GM12878 (cell line): ENCODE measurements at regions not wholly inside any gene's neighbourhood (a gene's known extent, or its start where the extent isn't known, plus 50 kb on each side); places are given as distances from the start of the nearest gene placed in this dataset.

Experiments used
- ATAC-seq: fragments of 200-7000 bp; cut with Tn5 transposase; 3 replicates; pipeline ENCODE4 v1.9.1; 2020; ENCODE audit warnings: mild to moderate bottlenecking, moderate library complexity
- BruUV-seq: library from RNA; stranded (reverse); fragments of 400-500 nt; replicated peaks from 2 replicates; lab custom pipeline; 2021; lab: Mats Ljungman, UMichigan
- CTCF ChIA-PET: fragments of 300-600 bp; sonication (Branson Sonifier 250); formaldehyde crosslinking; extraction: SDS; loops from one replicate; lab custom pipeline; 2021; ENCODE audit warnings: inconsistent platforms; lab: Yijun Ruan, JAX
- POLR2A ChIA-PET: fragments of 350-600 bp; formaldehyde crosslinking; extraction: SDS; loops from one replicate; lab custom pipeline; 2021; ENCODE audit warnings: inconsistent platforms; lab: Charles Lee
- RAD21 ChIA-PET: fragments of 300-600 bp; sonication (Branson Sonifier 250); formaldehyde crosslinking; loops from one replicate; lab custom pipeline; 2023; ENCODE audit warnings: antibody characterized with exemption; ENCODE audit not compliant: unreplicated experiment; lab: Charles Lee
- SMC1A ChIA-PET: fragments of 300-600 bp; sonication (Branson Sonifier 250); formaldehyde crosslinking; loops from one replicate; lab custom pipeline; 2023; ENCODE audit not compliant: unreplicated experiment, uncharacterized antibody; lab: Charles Lee
- DNase-seq: peaks from one replicate; pipeline ENCODE4 v3.0.0-alpha.2; 2011; ENCODE audit warnings: low read depth, low spot score
- FAIRE-seq: peaks from 3 replicates; lab custom pipeline; 2011; peaks lifted over from hg19 to GRCh38; lab: Jason Lieb, UNC
- H2AFZ ChIP-seq: 2 replicates; pipeline ENCODE4 v1.6.0; 2011; ENCODE audit warnings: low read depth, low read length, control low read depth; ENCODE audit not compliant: control insufficient read depth
- H3K27ac ChIP-seq: 2 replicates; pipeline ENCODE4 v1.5.1; 2011; ENCODE audit warnings: control low read depth; ENCODE audit not compliant: control insufficient read depth, insufficient read depth
- H3K27me3 ChIP-seq, 2 experiments: replicated peaks in 1 of 2; 2 replicates each; pipeline versions ENCODE4 v1.6.0 to v1.6.1; 2011; ENCODE audit warnings: low read length in 1 of 2; ENCODE audit not compliant: control insufficient read depth in 2 of 2, insufficient read depth in 2 of 2
- H3K36me3 ChIP-seq, 2 experiments: 2 replicates each; pipeline ENCODE4 v1.5.1; 2011; ENCODE audit warnings: low read length in 1 of 2; ENCODE audit not compliant: control insufficient read depth in 2 of 2, insufficient read depth in 2 of 2
- H3K4me1 ChIP-seq: 2 replicates; pipeline ENCODE4 v1.6.1; 2011; ENCODE audit warnings: mild to moderate bottlenecking, low read length, moderate library complexity, mixed read lengths; ENCODE audit not compliant: control insufficient read depth, insufficient read depth
- H3K4me2 ChIP-seq: 2 replicates; pipeline ENCODE4 v1.6.0; 2011; ENCODE audit warnings: control low read depth; ENCODE audit not compliant: control insufficient read depth, insufficient read depth
- H3K4me3 ChIP-seq: fragments of 200-600 bp; sonication (generic); 2 replicates; pipeline ENCODE4 v1.5.1; 2016
- H3K79me2 ChIP-seq: 2 replicates; pipeline ENCODE4 v1.6.0; 2011; ENCODE audit warnings: low read length; ENCODE audit not compliant: control insufficient read depth, insufficient read depth
- H3K9ac ChIP-seq: 2 replicates; pipeline ENCODE4 v1.8.0; 2011; ENCODE audit warnings: low read length, control low read depth, mixed read lengths; ENCODE audit not compliant: control insufficient read depth, insufficient read depth
- H3K9me3 ChIP-seq: replicated peaks from 3 replicates; pipeline ENCODE4 v1.5.1; 2011; ENCODE audit warnings: mild to moderate bottlenecking, low read length; ENCODE audit not compliant: control insufficient read depth, insufficient read depth
- H4K20me1 ChIP-seq: 2 replicates; pipeline ENCODE4 v1.6.0; 2011; ENCODE audit not compliant: control insufficient read depth, insufficient read depth
- CBX5 ChIP-seq: sonication (generic); IDR thresholded peaks from 2 replicates; pipeline ENCODE4 v1.6.1; 2016; ENCODE audit warnings: low read depth, moderate library complexity, mild to moderate bottlenecking, inconsistent platforms
- CHD2 ChIP-seq: IDR thresholded peaks from 2 replicates; pipeline ENCODE4 v1.6.1; 2011; ENCODE audit warnings: low read depth, low read length, improper control_type of control experiment, borderline replicate concordance
- CREM ChIP-seq: IDR thresholded peaks from 2 replicates; pipeline ENCODE4 v1.6.1; 2014; ENCODE audit warnings: antibody characterized with exemption, low read depth
- FOXK2 ChIP-seq: fragments of 450-650 bp; IDR thresholded peaks from 2 replicates; pipeline ENCODE4 v1.6.1; 2017; ENCODE audit warnings: mild to moderate bottlenecking, moderate library complexity
- HCFC1 ChIP-seq: fragments of 150-350 bp; IDR thresholded peaks from 2 replicates; pipeline ENCODE4 v1.6.1; 2014; ENCODE audit warnings: low read length
- JUNB ChIP-seq: IDR thresholded peaks from 2 replicates; pipeline ENCODE4 v1.6.1; 2016; ENCODE audit warnings: antibody characterized with exemption, mild to moderate bottlenecking
- KLF5 ChIP-seq: fragments of 450-650 bp; IDR thresholded peaks from 2 replicates; pipeline ENCODE4 v1.6.1; 2014; ENCODE audit warnings: mild to moderate bottlenecking; ENCODE audit not compliant: partially characterized antibody
- NFIC ChIP-seq: IDR thresholded peaks from 2 replicates; pipeline ENCODE4 v1.6.1; 2012; ENCODE audit warnings: low read depth, mild to moderate bottlenecking, inconsistent platforms, low read length, moderate library complexity
- PML ChIP-seq: IDR thresholded peaks from 2 replicates; pipeline ENCODE4 v1.6.1; 2012; ENCODE audit warnings: low read length, inconsistent platforms
- RAD21 ChIP-seq: IDR thresholded peaks from 2 replicates; pipeline ENCODE4 v1.6.1; 2011; ENCODE audit warnings: mild to moderate bottlenecking, low read depth, low read length, moderate library complexity; ENCODE audit not compliant: insufficient read depth
- RBBP5 ChIP-seq: fragments of 200-600 bp; sonication (generic); conservative IDR thresholded peaks from 2 replicates; pipeline ENCODE4 v1.6.1; 2016
- RELA ChIP-seq: fragments of 450-650 bp; IDR thresholded peaks from 2 replicates; pipeline ENCODE4 v1.8.0; 2014; ENCODE audit warnings: borderline replicate concordance; ENCODE audit not compliant: partially characterized antibody
- RUNX3 ChIP-seq: IDR thresholded peaks from 2 replicates; pipeline ENCODE4 v1.6.1; 2012; ENCODE audit warnings: low read length, inconsistent platforms
- SP1 ChIP-seq: IDR thresholded peaks from one replicate; pipeline ENCODE4 v1.6.1; 2011; ENCODE audit warnings: low read depth, low read length
- ZNF622 ChIP-seq: fragments of 450-650 bp; IDR thresholded peaks from 2 replicates; pipeline ENCODE4 v1.6.1; 2017; ENCODE audit warnings: mild to moderate bottlenecking, inconsistent platforms
- WGBS: methylation state at CpG from one replicate; pipeline ENCODE4 v1.1.6; 2016; ENCODE audit warnings: low lambda C conversion rate; ENCODE audit not compliant: insufficient replicate concordance, insufficient coverage; ENCODE audit errors: missing lambda C conversion rate; 5-methylcytosine and 5-hydroxymethylcytosine counted together
- in situ Hi-C: fragments of 300-500 bp; cut with MboI; formaldehyde crosslinking; loops from 9 replicates; pipeline ENCODE4 v1.14.3; 2018; ENCODE audit warnings: mixed read lengths
- intact Hi-C: fragments of 100-400 bp; cut with micrococcal nuclease; formaldehyde crosslinking; loops from one replicate; pipeline ENCODE4 v1.14.2; 2022; ENCODE audit not compliant: unreplicated experiment
- TF ChIP-seq, protein P1 (sequence below): IDR thresholded peaks from 2 replicates; pipeline ENCODE4 v1.6.1; 2011; ENCODE audit warnings: borderline replicate concordance, low read depth, mild to moderate bottlenecking, moderate library complexity, mixed read lengths, low read length; ENCODE audit not compliant: insufficient read depth; ENCODE audit errors: extremely low read length
- TF ChIP-seq, protein P2 (sequence below): fragments of 450-650 bp; IDR thresholded peaks from 2 replicates; pipeline ENCODE4 v1.6.1; 2018; ENCODE audit warnings: borderline replicate concordance, mild to moderate bottlenecking; ENCODE audit not compliant: partially characterized antibody

DNA sequence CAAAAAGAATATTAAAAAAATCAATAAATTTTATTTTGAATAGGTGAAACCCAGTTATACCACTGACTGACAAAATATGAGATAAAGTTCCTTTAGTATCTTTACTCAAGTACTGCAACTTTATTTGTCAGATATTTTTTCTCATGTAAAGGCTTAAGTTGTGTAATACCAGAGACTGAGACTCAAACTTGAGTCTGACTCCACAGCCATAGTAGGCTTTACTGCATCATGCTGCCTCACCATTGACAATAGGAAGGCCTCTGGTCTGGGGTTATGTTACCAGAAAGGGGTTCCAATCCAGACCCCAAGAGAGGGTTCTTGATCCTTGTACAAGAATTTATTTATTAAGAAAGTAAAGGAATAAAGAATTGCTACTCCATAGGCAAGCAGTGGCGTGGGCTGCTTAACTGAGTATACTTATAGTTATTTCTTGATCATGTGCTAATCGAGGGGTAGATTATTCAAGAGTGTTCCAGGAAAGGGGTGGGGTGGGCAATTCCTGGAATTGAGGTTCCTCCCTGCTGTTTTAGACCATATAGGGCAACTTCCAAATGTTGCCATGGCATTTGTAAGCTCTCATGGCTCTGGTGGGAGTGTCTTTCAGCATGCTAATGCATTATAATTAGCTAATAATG lies 187.4 kb upstream of the WSB1 start:
- no peak for ATAC-seq
- intact Hi-C loops (no loop called here), in situ Hi-C loops (no loop called here)
- H3K27me3 ChIP-seq, result no peaks in the 10 kb centered on the region
- RAD21 ChIA-PET, result no interaction called here
- BruUV-seq, result no TSS peak
- no peak overlapping the region for H2AFZ ChIP-seq
- TF ChIP-seq RBBP5 (no peak), KLF5 (no peak), SP1 (no peak), FOXK2 (no peak), ZNF622 (no peak), RAD21 (no peak), CREM (no peak), RUNX3 (no peak), CBX5 (no peak), PML (no peak), JUNB (no peak), HCFC1 (no peak), NFIC (no peak), CHD2 (no peak), RELA (no peak)
- TF ChIP-seq, protein P1, sequence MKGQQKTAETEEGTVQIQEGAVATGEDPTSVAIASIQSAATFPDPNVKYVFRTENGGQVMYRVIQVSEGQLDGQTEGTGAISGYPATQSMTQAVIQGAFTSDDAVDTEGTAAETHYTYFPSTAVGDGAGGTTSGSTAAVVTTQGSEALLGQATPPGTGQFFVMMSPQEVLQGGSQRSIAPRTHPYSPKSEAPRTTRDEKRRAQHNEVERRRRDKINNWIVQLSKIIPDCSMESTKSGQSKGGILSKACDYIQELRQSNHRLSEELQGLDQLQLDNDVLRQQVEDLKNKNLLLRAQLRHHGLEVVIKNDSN, result no peak
- TF ChIP-seq, protein P2, sequence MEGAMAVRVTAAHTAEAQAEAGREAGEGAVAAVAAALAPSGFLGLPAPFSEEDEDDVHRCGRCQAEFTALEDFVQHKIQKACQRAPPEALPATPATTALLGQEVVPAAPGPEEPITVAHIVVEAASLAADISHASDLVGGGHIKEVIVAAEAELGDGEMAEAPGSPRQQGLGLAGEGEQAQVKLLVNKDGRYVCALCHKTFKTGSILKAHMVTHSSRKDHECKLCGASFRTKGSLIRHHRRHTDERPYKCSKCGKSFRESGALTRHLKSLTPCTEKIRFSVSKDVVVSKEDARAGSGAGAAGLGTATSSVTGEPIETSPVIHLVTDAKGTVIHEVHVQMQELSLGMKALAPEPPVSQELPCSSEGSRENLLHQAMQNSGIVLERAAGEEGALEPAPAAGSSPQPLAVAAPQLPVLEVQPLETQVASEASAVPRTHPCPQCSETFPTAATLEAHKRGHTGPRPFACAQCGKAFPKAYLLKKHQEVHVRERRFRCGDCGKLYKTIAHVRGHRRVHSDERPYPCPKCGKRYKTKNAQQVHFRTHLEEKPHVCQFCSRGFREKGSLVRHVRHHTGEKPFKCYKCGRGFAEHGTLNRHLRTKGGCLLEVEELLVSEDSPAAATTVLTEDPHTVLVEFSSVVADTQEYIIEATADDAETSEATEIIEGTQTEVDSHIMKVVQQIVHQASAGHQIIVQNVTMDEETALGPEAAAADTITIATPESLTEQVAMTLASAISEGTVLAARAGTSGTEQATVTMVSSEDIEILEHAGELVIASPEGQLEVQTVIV, result no peak
- TF ChIP-seq, all 136 proteins: peak for 0
- FAIRE-seq (no peak), DNase-seq (no peak)
- POLR2A ChIA-PET, result no interaction called here
- Histone ChIP-seq H3K79me2 (no peaks in the 10 kb centered on the region), H3K36me3 (no peaks in the 10 kb centered on the region), H3K4me2 (no peak overlapping the region), H3K9me3 (no peaks in the 10 kb centered on the region), H3K9ac (no peak overlapping the region), H3K4me3 (no peak overlapping the region), H4K20me1 (no peaks in the 10 kb centered on the region), H3K4me1 (no peaks in the 10 kb centered on the region), H3K27ac (no peak overlapping the region)
- CTCF ChIA-PET, result no interaction called here
- SMC1A ChIA-PET, result no interaction called here
- WGBS, result 0% methylated on average over 2 of the region's 2 CpGs
